Glutamatergic neuron (in vitro differentiated cells): ENCODE measurements at regions not wholly inside any gene's neighbourhood (a gene's known extent, or its start where the extent isn't known, plus 50 kb on each side); places are given as distances from the start of the nearest gene placed in this dataset.

Source experiments
- DNase-seq: peaks from one replicate; pipeline ENCODE4 v3.0.0; 2022
- H3K27ac Mint-ChIP-seq: one replicate; pipeline ENCODE4 v1.8.0; 2020; ENCODE audit warnings: mild to moderate bottlenecking, mixed read lengths, inconsistent platforms; ENCODE audit not compliant: unreplicated experiment
- H3K27me3 Mint-ChIP-seq: one replicate; pipeline ENCODE4 v1.8.0; 2020; ENCODE audit warnings: mild to moderate bottlenecking, moderate library complexity, mixed read lengths, inconsistent platforms; ENCODE audit not compliant: unreplicated experiment
- H3K36me3 Mint-ChIP-seq: one replicate; pipeline ENCODE4 v1.8.0; 2020; ENCODE audit warnings: mild to moderate bottlenecking, mixed read lengths, inconsistent platforms; ENCODE audit not compliant: unreplicated experiment
- H3K4me1 Mint-ChIP-seq: one replicate; pipeline ENCODE4 v1.8.0; 2020; ENCODE audit warnings: mild to moderate bottlenecking, low read depth, mixed read lengths, inconsistent platforms; ENCODE audit not compliant: unreplicated experiment
- H3K4me3 Mint-ChIP-seq: one replicate; pipeline ENCODE4 v1.8.0; 2020; ENCODE audit warnings: mild to moderate bottlenecking, mixed read lengths, inconsistent platforms; ENCODE audit not compliant: unreplicated experiment
- H3K9me3 Mint-ChIP-seq: one replicate; pipeline ENCODE4 v1.8.0; 2020; ENCODE audit warnings: mild to moderate bottlenecking, moderate library complexity, mixed read lengths, inconsistent platforms; ENCODE audit not compliant: unreplicated experiment
- CTCF ChIP-seq: fragments of 200-600 bp; sonication (generic); IDR thresholded peaks from one replicate; pipeline ENCODE4 v1.5.0; 2021; ENCODE audit not compliant: partially characterized antibody, unreplicated experiment

- no peak for DNase-seq
- Mint-ChIP-seq H3K27me3 (peaks cover 4% of the 10 kb centered on the region), H3K27ac (no peak overlapping the region), H3K4me1 (peaks cover 19% of the 10 kb centered on the region), H3K4me3 (no peak overlapping the region), H3K9me3 (no peaks in the 10 kb centered on the region), H3K36me3 (no peaks in the 10 kb centered on the region)
- TF ChIP-seq CTCF, result no peak
Measured at GRCh38 chr11:70621241-70621640, 222.9 kb downstream of the CTTN start.

GRCh38 chr11:70622091-70622490 is 223.8 kb downstream of the CTTN start:
- Mint-ChIP-seq H3K27ac (no peak overlapping the region), H3K4me3 (no peak overlapping the region), H3K9me3 (no peaks in the 10 kb centered on the region), H3K36me3 (no peaks in the 10 kb centered on the region), H3K27me3 (peaks cover 4% of the 10 kb centered on the region), H3K4me1 (peaks cover 21% of the 10 kb centered on the region)
- DNase-seq, result no peak
- TF ChIP-seq CTCF, result no peak

GRCh38 chr11:70623906-70624597 is 225.7 kb downstream of the CTTN start:
- no peak for DNase-seq
- H3K4me1 Mint-ChIP-seq, result peaks cover 27% of the 10 kb centered on the region
- H3K4me3 Mint-ChIP-seq, result no peak overlapping the region
- no peaks in the 10 kb centered on the region for H3K9me3 Mint-ChIP-seq
- no peaks in the 10 kb centered on the region for H3K36me3 Mint-ChIP-seq
- H3K27ac Mint-ChIP-seq, result no peak overlapping the region
- TF ChIP-seq CTCF, result no peak
- peaks cover 4% of the 10 kb centered on the region for H3K27me3 Mint-ChIP-seq

GRCh38 chr11:70624598-70624993 is 226.3 kb downstream of the CTTN start:
- H3K27ac Mint-ChIP-seq, result no peak overlapping the region
- H3K36me3 Mint-ChIP-seq, result no peaks in the 10 kb centered on the region
- no peaks in the 10 kb centered on the region for H3K9me3 Mint-ChIP-seq
- H3K4me1 Mint-ChIP-seq, result peaks cover 25% of the 10 kb centered on the region
- no peak overlapping the region for H3K4me3 Mint-ChIP-seq
- no peak for TF ChIP-seq CTCF
- no peak for DNase-seq
- peaks cover 3% of the 10 kb centered on the region for H3K27me3 Mint-ChIP-seq

GRCh38 chr11:70625051-70625450 is 226.7 kb downstream of the CTTN start:
- Mint-ChIP-seq H3K27me3 (peaks cover 2% of the 10 kb centered on the region), H3K9me3 (no peaks in the 10 kb centered on the region), H3K4me3 (no peak overlapping the region), H3K36me3 (no peaks in the 10 kb centered on the region), H3K4me1 (peaks cover 24% of the 10 kb centered on the region), H3K27ac (no peak overlapping the region)
- DNase-seq, result no peak
- TF ChIP-seq CTCF, result no peak
